Activated CD4-positive, alpha-beta T cell treated with anti-CD3 and anti-CD28 coated beads, Interleukin-2, Interleukin-4, amounts not matched to agents 100 ng/mL and 50 ng/mL, durations not matched to agents 16 hours and 8 hours (primary cell): ENCODE measurements at regions not wholly inside any gene's neighbourhood (a gene's known extent, or its start where the extent isn't known, plus 50 kb on each side); places are given as distances from the start of the nearest gene placed in this dataset.

ENCODE experiments used
- DNase-seq: peaks from one replicate; pipeline ENCODE4 v3.0.0-alpha.2; 2020; ENCODE audit warnings: low spot score

DNA sequence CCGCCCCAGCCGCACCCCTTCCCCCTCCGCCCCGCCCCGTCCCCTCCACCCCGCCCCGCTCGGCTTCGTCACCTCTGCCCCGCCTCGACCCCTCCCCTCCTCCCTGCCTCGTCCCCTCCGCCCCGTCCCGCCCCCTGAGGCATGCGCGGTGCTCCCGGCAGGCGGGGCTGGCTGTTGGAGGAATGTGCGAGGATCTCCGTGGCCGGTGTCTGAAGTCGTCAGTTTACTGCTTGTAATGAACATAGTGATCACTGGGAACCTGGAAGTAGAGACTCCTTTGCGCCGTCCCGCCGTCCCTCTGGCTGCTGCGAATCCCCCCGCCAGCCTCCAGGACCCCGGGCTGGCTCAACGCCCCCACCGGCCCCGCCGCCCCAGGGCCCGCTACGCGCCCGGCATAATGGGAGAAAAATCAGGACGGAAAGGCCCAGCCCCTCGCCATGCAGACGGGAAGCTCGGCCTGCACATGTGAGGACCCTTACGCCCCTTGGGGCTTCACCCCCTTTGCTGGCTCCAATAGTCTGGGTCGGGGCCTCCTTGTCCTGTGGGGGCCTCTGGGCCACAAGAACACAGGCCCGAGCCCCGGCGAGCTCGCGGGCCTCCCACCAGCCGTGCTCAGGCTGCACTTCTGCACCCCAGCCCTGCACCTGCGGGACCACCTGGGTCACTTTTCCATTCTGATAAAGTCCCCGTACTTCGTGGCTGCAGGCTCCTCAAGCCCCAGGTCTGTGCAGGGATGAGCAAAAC is 743.1 kb downstream of the KCNJ18 start:
- no peak for DNase-seq

DNA sequence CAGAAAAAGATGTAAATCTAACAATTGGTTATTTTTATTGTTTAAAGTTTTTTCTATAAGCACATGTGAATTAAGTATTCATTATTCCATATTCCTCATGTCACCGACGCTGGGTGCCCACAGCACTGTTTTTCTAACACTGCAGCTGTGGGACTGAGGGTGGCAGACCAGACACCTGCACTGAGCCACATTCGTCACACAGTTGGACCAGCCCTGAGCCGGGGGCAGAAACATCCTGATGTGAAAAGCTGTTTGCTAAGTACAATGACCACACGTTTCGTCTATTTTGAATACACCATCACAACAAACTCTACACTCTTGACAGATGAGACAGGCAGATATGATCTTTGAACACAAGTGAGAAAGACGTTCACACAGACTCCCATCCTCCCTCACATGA is 749.5 kb downstream of the KCNJ18 start:
- DNase-seq = no peak

DNA sequence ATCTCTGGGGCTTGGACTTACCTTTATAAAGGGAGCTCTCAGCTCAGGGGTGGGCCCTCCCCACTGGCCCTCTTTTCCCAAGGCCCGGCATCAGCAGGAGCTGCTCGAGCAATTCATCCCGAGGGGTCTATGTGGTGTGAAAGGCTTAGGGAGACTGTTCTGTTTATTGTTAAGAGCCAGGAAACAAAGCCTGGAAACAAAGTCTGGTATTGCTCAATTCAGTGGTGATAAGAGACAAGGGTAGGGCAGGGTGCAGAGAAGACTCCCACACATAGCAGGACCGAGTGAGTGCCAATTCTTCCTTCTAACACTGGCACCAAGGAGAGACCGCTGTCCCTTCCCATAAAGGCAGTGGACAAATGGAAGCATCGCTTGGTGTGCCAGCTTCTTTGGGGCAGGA is 750.7 kb downstream of the KCNJ18 start:
- no peak for DNase-seq

DNA sequence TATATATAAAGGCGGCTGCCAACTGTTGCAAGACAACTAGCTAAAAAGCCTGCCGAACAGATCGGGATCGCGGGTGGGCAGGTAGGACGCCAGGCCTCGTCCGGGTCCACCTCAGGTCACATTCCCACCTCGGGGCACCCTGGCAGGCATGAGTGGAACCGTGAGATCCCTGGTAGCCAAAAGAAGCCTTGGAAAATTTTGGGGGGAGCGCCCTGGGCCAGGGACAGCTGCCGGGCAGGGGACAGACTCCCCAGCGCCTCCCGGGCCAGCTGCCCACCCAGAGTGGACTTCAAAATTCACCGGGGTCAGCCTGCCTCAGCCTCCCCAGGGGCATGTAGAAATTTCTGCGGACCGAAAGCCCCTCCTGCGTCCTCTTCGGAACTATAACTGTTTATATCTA is 760.9 kb downstream of the KCNJ18 start:
- no peak for DNase-seq

DNA sequence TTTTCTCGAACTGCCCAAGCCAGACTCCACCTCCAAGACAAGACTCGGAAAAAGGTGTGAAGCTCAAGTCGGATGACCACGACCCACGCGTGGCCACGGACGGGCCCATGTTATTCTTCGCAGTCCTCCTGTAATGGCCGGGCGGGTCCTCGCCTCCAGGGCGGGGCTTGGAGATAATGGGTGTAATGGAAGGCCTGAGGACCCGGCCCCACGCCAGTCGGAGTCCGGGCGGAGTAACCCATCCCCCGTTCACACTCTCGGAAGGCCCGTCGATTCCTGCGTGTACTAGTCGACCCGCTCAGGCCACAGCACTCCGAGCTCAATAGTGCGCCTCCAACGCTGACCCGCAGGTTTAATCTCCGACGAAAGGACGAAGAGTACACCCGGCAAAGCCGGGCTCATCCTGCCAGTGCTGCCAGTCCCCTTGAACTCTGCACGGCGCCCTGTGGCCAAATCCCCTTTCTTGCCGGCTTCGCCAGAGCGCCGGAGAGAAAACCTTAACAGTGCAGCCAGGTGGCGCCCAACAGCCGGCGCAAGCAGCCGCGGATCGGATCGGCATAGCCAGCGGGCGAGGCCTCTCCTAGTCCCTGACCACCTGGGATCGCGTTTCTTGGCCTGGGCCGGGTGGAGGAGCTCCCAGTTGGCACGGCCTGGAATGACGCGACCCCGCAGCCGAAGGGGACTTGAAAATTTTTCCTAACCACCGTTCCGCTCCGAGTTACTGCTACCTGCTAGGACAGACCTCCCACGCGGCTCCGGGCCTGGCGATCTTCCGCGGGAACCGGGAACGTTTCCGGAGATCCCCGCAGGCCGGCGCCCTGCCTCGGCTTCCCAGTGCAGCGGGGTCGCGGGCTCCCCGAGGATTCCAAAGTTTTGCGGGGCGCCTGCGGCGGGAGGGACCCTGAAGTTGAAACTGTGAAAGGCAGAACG is 762.0 kb downstream of the KCNJ18 start:
- no peak for DNase-seq

DNA sequence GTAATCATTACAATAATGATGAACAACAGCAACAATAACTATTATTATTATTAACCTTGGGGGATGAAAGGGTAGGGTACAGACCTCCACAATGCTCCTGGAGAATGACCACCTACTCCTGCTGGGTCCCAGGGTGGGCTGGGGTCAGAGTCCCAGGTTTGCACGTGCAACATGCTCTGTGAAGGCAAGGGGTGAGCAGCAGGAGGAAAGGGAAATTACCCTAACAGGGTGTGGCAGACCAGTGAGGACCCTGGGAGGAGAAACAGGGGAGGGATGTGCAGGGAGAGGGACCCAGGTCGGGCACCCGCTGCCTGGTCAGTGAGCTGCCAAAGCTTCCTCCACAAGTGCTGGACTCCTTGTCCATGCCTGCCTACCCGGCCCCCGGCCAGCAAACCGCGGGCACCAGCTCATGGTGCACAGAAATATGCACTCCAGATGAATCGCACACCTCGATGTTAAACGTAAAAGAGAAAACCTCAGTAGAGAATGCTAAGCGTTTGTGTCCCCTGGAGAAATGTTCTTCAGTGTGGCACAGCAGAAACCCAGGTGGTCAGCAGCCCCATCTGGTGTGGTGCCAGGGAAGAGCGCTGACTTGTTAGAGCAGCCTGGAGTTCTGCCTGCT is 767.1 kb downstream of the KCNJ18 start:
- DNase-seq = no peak

DNA sequence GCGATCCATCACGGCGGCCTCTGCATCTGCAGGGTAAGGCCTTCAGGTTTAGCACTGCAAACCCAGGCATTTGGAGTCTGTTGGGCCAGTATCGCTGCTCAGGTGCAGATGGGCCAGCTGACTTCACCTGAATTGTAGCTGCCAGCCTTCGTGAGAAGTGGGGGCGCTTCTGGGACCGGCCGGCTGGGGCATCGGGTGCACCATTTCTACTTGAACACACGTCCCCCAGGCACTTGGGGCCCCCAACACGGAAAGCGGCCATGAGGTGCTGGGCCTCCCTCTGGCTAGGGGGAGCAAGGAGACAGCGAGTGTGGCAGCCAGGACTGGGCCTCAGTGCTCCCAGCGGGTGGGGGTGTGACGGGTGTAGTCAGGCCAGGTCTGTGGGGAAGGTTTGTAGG is 767.6 kb downstream of the KCNJ18 start:
- no peak for DNase-seq

DNA sequence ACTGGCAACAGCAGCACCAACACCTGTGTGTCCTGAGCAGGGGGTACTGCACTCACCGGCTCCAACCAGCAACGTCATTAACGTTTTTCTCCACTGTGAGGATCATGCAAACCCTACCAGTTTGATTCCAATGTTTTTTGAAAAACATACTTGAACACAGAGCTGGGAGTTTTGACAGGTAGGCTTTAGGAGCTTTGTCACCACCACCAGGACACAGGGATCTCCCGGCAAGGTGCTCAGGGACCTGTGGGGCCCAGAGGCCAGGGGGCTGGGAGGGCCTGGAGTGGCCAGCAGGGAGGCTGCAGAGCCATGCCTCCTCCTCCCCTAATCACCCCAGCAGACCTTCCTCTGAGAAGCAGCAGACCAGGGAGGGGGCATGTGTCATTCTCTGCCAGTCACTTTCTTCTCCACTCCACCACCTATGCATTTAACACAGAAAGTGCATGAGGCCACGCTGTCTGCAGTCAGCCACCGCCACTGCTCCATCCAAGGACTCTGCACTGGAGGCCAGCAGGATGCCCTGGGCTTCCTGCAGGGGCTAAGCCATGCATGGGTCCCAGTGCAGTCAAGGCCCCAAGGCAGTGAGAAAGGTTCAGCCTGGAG is 768.2 kb downstream of the KCNJ18 start:
- no peak for DNase-seq

DNA sequence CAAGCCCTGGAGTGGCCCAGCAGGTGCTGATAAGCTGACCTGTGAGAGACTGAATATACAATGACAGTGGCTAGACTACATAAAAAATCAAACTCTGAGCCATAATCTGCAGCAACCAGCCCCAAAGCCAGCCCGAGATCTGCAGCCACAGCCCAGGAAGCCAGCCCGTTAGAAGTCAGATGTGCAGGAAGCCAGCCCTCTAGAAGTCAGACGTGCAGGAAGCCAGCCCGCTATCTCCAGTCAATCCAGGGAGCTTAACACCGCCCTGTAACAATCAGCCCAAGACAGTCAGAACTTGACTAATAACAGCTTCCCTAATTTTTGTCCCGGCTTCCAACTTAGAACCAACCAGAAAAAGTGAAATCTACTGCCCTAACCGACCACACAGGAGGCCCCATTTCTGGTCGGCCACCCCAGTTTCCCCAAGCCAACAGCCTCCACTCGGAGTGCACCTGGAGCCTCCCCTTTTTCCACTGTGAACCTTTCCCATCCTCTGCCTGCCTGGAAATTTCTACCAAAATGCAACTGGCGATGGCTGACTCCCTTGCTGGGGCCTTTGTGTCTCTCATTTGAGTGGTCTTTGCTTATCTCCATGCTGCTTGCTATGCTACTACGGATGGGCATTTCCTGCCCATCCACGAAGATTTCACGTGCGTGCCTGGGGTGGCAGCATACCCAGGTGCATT is 769.3 kb downstream of the KCNJ18 start:
- DNase-seq = no peak

DNA sequence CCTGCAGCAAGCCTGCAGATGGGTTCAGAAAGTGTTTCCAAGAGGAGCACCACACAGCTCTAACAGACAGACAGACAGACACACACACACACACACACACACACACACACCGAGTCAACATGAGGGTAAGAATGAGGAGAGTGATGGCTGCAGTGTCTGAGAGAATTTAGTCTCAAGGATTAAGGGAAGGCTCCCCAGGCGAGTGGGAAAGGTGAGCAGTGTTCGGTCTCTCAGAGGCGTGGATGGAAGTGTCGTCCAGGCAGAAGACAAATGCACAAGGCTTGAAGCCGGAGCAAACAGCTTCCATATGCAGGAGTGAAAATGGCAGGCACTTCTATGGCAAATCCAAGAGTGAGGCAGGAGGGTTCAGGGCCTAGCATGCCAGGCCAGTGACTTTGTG is 770.1 kb downstream of the KCNJ18 start:
- DNase-seq = no peak

DNA sequence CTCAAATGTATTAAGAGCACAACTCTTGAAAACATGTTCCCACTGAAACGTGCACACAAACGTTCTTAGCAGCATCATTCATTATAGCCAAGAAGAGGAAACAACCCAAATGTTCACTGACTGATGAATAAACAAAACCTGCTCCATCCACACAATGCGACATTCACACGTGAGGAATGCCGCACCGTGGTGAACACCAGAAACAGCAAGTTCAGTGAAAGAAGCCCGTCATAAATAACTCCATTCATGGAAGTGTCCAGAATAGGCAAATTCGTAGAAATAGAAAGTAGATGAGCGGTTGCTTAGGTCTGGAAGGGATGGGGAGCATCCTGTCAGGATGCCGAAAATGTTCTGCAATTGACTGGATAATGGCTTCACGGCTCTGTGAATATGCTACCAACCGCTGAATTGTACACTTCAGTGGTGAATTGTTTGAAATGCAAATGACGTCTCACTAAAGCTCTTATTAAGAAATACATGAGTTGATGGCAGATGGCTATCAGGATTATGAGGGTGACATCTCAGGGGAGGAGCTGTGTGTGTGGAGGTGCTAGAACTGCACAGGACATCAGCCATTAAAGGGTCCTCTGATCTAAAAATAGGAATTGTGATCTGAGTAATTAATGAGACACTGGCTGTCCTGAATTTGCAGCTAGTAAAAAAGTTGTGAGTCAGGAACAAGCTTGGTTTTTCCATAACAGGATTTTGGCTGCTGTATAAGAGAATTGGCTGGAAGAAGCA is 771.0 kb downstream of the KCNJ18 start:
- no peak for DNase-seq

DNA sequence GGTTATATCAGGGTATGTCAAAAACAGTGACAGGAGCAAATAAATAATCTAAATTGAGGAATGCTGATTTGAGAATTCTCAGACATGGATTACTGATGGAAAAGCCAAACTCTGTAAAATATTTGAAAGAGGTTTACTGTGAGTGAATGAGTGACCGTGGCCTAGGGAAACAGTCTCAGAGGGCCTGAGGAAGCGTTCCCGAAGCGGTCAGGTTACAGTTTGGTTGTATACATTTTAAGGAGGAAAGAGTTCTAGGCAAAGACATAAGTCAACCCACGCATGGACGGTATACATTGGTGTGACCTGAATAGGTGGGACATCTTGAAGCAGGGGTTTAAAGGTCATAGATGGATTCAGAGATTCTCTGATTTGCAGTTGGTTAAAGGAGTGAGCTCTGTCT is 771.7 kb downstream of the KCNJ18 start:
- DNase-seq = no peak

DNA sequence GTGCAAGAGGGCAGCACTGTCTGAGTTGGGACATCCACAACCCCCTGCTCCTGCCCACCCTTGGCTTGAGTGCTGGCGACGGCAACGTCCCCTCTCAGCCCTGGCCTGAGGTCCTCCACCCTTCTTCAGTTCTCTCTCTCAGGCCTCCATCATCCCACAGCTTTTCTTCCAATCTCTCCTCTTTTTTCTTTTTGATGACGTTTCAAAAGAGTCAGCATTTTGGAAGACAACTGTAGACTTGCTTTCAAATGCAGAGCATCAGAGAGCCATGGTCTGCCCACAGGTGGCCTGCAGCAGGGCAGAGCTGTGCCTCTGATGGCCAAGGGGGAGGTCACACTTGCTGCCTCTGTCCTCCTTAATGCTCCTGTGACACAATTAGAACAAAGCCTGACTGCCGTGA is 775.4 kb downstream of the KCNJ18 start:
- no peak for DNase-seq

DNA sequence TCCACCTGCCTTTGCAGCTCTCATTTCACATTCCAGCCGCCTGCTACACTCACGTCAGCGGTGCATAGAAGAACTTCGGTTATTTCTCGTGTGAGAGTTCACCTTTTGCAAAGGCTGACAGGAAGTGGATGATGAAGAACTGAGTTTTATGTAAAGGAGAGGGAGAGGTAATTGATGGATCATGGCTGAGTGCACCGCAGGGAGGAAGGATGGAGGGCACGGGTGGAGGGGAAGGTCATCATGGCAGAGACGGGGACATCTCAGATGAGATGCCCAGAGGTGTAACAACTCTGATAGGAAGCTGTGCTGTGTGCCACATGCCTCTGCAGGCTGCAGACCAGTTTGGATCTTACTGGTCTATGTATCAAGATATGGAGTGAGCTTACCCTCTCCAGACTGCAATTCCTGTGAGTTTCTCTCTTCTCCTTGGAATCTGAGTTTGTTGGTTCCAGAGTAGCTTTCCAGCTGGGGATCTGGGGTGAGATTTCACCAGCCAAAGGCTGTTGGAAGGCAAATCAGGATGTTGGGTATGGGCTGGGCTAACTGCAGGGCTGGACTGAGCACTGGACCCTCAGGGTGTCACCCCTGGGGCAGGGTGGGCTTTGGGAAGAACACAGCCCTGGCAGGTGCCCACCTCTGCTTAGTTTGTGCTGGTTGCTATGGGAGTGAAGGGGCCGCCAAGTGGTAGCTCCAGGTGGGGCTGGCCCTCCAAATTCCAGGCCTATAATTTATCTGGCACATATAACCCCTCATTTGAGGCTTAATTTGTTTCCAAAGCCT is 777.0 kb downstream of the KCNJ18 start:
- DNase-seq = no peak

DNA sequence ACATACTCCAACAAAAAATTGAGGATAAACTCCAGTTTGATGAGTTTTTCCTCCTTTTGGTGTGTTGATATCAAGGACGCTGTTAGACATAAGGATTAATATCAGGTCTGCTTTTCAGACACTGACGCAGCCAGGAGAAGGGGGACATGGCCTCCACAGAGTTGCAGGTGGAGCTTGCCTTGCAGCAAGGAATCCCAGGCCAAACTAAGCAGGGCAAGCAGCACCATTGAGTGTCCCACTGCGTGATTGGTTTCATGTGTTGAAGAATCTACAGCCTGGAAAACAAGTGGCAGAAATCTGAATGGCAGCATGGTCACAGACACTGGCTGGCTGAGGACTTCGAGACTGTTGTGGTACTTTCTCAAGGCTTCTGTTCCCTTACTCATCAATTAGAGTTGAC is 777.6 kb downstream of the KCNJ18 start:
- no peak for DNase-seq

DNA sequence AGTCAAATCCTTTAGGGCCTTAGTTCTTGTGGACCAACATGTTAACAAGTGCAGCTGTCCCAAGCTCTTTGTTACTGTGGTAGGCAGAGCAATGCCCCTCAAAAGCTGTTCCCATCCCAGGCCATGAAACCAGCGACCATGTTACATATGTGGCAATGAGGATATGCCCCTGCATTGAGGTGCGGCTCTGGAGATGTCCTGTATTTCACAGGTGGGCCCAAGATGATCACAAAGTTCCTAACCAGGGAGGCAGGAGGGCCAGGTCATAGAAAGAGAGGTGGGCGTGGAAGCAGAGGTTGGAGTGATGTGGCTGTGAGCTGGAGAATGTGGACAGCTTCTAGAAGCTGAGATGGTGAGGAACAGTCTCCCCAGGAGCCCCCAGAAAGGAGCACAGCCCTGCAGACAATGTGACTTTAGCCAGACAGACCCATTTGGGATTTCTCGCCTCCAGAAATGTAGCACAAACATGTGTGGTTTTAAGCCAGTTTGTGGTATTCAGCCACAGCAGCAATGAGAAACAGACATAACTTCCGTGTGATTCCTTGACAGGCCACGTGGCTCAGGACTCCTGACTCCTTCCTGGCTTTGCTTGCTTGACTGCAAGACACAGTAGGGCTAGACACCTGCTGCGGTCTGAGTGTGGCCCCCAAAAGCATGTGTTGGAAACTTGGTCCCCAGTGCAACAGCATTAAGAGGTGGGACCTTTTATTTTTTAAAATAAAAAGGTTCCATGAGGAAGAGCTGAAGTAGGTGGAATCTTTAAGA is 778.3 kb downstream of the KCNJ18 start:
- DNase-seq = no peak

DNA sequence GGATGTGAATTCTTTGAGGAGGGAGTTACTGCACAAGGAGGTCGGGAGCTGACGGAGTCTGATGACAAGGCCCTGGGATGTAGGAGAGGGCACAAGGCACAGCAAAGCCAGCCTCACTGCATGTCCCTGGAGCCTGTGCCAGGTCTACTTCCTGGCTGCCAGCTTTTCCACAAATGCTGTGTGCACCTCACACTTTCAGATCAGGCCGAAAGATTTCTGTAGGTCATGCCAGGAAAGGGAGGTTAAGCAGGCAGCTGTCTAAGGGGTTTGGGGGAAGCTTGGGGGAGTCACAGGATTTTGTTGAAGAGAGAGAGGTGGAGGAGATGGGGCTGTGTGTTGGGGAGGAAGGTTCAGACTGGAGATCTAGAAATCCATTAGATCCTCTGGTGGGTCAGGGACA is 792.5 kb downstream of the KCNJ18 start:
- no peak for DNase-seq

DNA sequence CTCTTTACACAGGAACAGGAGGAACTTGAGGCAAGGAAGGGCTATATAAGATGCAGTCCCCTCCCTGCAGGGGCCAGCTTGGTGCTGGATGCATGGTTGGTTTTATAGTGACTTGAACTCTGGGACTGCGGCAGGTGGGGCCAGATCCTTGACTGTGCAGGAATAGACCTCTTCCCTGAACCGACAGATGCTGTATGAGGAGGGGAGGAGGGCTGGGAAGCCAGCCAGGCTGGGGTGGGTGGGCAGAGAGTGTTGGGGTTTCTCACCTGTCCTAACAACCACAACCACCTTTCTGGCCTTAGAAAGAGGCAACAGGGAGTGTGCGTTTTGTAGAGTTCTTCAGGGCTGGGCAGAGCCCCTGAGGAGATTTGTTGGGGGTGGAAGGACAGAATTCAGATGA is 798.1 kb downstream of the KCNJ18 start:
- no peak for DNase-seq

DNA sequence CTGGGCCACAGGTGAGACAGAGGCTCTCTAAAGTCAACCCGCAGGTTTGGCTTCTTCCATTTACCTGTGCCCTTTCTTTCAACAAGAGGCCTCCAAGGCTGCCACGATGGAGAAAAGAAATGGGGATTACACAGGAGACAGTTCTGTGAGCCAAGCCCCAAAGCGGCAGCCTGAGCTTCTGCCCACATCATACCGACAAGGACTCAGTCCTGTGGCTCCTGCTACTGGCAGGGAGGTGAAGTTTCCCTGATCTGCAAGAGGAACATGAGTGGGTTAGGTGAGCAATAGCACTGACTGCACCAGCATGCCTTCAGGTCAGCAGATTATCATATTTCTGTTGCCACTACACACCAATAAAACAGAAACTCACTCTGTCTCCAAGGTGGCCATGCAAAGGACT is 800.0 kb downstream of the KCNJ18 start:
- DNase-seq = no peak

DNA sequence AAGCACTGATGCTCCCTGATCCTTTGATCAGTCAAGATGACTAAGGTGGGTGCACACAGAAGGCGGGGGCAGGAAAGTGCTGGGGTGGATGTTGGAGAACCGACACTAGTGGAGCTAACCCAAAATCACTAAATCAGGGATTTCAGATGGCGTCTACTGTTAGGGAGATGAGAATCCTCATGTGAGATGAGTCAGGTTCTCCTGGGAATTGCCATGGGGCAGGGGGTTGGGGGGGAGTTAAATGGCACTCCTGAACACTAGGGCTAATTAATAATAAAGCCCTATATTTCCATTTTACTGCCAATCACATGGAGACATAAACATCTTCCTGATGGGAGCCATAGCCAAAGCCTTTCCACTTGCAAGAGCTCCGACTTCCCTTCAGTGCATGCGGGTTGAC is 804.1 kb downstream of the KCNJ18 start:
- DNase-seq = no peak
